ENCODE measurements at regions not wholly inside any gene's neighbourhood (a gene's known extent, or its start where the extent isn't known, plus 50 kb on each side); places are given as distances from the start of the nearest gene placed in this dataset.

- TF ChIP-seq CTCF (IDR thresholded peaks at IDR 0.05) (no peak), POLR2A (IDR thresholded peaks at IDR 0.05) (no peak)
Measured at GRCh38 chr11:59267736-59268475, 55.2 kb upstream of the MPEG1 start.

Data from tibial nerve (tissue), 3 donors.